B cell (primary cell): ENCODE measurements at regions not wholly inside any gene's neighbourhood (a gene's known extent, or its start where the extent isn't known, plus 50 kb on each side); places are given as distances from the start of the nearest gene placed in this dataset.

Experiments
- EZH2 ChIP-seq: IDR thresholded peaks from 2 replicates; pipeline ENCODE4 v1.6.1; 2012; ENCODE audit warnings: borderline replicate concordance, low read depth, mild to moderate bottlenecking, moderate library complexity, low read length; ENCODE audit not compliant: insufficient read depth, poor library complexity, severe bottlenecking
- TF ChIP-seq, protein P1 (sequence below): fragments of 200-600 bp; IDR thresholded peaks from one replicate; pipeline ENCODE4 v1.8.0; 2022; ENCODE audit warnings: antibody characterized with exemption, mild to moderate bottlenecking

DNA sequence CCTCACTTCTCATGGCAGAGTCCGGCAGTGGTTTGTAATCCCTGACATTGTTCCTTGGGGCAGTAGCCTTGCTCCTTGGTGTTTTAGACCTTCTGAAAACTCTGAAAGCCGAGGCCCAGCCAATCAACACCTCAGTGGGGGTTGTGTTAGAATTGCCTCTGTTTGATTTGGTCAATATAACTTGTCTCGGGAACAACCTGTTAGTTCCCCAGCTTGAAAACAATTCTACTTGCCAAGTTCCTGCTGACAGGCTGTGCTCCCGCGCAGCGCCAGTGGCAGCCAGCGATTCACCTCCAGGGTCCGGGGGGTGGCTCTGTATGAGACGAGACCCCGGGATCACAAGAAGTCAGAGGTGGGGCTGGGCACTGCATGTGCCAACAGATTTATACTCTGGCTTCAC is 81.4 kb upstream of the MEDAG start:
- TF ChIP-seq, protein P1, sequence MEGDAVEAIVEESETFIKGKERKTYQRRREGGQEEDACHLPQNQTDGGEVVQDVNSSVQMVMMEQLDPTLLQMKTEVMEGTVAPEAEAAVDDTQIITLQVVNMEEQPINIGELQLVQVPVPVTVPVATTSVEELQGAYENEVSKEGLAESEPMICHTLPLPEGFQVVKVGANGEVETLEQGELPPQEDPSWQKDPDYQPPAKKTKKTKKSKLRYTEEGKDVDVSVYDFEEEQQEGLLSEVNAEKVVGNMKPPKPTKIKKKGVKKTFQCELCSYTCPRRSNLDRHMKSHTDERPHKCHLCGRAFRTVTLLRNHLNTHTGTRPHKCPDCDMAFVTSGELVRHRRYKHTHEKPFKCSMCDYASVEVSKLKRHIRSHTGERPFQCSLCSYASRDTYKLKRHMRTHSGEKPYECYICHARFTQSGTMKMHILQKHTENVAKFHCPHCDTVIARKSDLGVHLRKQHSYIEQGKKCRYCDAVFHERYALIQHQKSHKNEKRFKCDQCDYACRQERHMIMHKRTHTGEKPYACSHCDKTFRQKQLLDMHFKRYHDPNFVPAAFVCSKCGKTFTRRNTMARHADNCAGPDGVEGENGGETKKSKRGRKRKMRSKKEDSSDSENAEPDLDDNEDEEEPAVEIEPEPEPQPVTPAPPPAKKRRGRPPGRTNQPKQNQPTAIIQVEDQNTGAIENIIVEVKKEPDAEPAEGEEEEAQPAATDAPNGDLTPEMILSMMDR, result no peak
- TF ChIP-seq EZH2, result no peak
